HL-60 (cell line): ENCODE measurements at regions not wholly inside any gene's neighbourhood (a gene's known extent, or its start where the extent isn't known, plus 50 kb on each side); places are given as distances from the start of the nearest gene placed in this dataset.

ENCODE experiments used
- DNase-seq, 2 experiments: peaks; one replicate each; pipeline ENCODE4 v3.0.0-alpha.2; 2010 to 2020; ENCODE audit warnings: low read depth in 1 of 2, low spot score in 1 of 2
- H3K27ac ChIP-seq: fragments of 250-450 bp; sonication (Bioruptor Pico); replicated peaks from 2 replicates; pipeline ENCODE4 v1.5.1; 2020; ENCODE audit warnings: mild to moderate bottlenecking, moderate library complexity
- H3K27me3 ChIP-seq: fragments of 250-450 bp; sonication (Bioruptor Pico); 2 replicates; pipeline ENCODE4 v1.5.1; 2021; ENCODE audit warnings: mild to moderate bottlenecking, moderate library complexity; ENCODE audit not compliant: insufficient read depth, poor library complexity, severe bottlenecking
- H3K4me3 ChIP-seq: replicated peaks from 2 replicates; pipeline ENCODE4 v1.5.1; 2011; ENCODE audit warnings: mild to moderate bottlenecking, control low read depth, low read length; ENCODE audit not compliant: insufficient read depth
- CTCF ChIP-seq: IDR thresholded peaks from one replicate; pipeline ENCODE4 v1.5.1; 2011; ENCODE audit warnings: low read length, control low read depth, inconsistent platforms; ENCODE audit not compliant: insufficient read depth
- GABPA ChIP-seq: IDR thresholded peaks from 2 replicates; pipeline ENCODE4 v1.6.1; 2012; ENCODE audit warnings: low read depth
- POLR2AphosphoS5 ChIP-seq: IDR thresholded peaks from 2 replicates; pipeline ENCODE4 v1.6.1; 2012; ENCODE audit warnings: low read depth
- REST ChIP-seq: IDR thresholded peaks from 2 replicates; pipeline ENCODE4 v1.6.1; 2012; ENCODE audit warnings: low read depth; ENCODE audit not compliant: insufficient replicate concordance
- SPI1 ChIP-seq: IDR thresholded peaks from 2 replicates; pipeline ENCODE4 v1.6.1; 2012; ENCODE audit warnings: low read depth, mild to moderate bottlenecking, borderline replicate concordance

GRCh38 chr10:64519427-64519826 lies 998.2 kb downstream of the REEP3 start:
- no peak overlapping the region for H3K27ac ChIP-seq
- H3K4me3 ChIP-seq = no peak overlapping the region
- no peak for DNase-seq
- no peaks in the 10 kb centered on the region for H3K27me3 ChIP-seq
- TF ChIP-seq GABPA = no peak
- TF ChIP-seq POLR2AphosphoS5 = no peak
- TF ChIP-seq CTCF = no peak
- TF ChIP-seq REST = no peak
- no peak for TF ChIP-seq SPI1

- Histone ChIP-seq H3K4me3 (no peak overlapping the region), H3K27me3 (no peaks in the 10 kb centered on the region), H3K27ac (no peak overlapping the region)
- no peak for TF ChIP-seq REST
- no peak for TF ChIP-seq GABPA
- TF ChIP-seq CTCF = no peak
- TF ChIP-seq POLR2AphosphoS5 = no peak
- TF ChIP-seq SPI1 = no peak
- DNase-seq = no peak
Measured at GRCh38 chr10:64519831-64520230, 998.6 kb downstream of the REEP3 start.

GRCh38 chr10:64523065-64523759 lies 1002.0 kb downstream of the REEP3 start:
- DNase-seq = no peak
- Histone ChIP-seq H3K4me3 (no peak overlapping the region), H3K27ac (no peak overlapping the region), H3K27me3 (no peaks in the 10 kb centered on the region)
- TF ChIP-seq CTCF (no peak), GABPA (no peak), POLR2AphosphoS5 (no peak), REST (no peak), SPI1 (no peak)
